Uterus (tissue), 2 donors: ENCODE measurements at regions not wholly inside any gene's neighbourhood (a gene's known extent, or its start where the extent isn't known, plus 50 kb on each side); places are given as distances from the start of the nearest gene placed in this dataset.

Experiments
- POLR2A ChIP-seq, 2 donors: fragments of 450-650 bp; IDR thresholded peaks; one replicate each; pipeline ENCODE4 v1.6.1; 2016; ENCODE audit warnings: antibody characterized with exemption in 2 of 2, mild to moderate bottlenecking in 1 of 2, moderate library complexity in 1 of 2
- TF ChIP-seq, protein P1 (sequence below), 4 experiments: fragments of 200-600 bp in 2 of 4; fragments of 450-650 bp in 2 of 4; sonication (generic) in 2 of 4; IDR thresholded peaks; one replicate each; pipeline ENCODE4 v1.5.1; 2016 to 2019; ENCODE audit warnings: antibody characterized with exemption in 4 of 4, mild to moderate bottlenecking in 2 of 4, moderate library complexity in 1 of 4

DNA sequence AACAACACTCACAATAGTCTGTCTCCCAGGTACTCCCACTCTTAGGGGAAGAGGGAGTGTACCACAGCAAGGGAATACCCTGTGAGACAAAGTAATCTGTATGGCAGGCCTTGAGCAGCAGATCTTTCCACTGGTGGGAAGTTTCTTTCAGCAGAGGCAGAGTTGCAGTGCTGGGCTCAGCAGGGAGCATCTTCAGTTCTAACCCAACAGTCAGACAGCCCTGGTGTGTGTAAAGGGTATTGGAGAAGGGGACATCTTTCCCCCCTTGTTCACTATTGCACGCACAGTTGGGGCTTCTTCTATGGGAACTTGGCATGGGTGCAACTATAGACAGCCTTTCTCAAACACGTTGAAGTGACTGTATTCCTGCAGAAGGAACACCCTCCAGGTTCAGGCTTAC, 159.4 kb upstream of the DPT start:
- TF ChIP-seq, protein P1, sequence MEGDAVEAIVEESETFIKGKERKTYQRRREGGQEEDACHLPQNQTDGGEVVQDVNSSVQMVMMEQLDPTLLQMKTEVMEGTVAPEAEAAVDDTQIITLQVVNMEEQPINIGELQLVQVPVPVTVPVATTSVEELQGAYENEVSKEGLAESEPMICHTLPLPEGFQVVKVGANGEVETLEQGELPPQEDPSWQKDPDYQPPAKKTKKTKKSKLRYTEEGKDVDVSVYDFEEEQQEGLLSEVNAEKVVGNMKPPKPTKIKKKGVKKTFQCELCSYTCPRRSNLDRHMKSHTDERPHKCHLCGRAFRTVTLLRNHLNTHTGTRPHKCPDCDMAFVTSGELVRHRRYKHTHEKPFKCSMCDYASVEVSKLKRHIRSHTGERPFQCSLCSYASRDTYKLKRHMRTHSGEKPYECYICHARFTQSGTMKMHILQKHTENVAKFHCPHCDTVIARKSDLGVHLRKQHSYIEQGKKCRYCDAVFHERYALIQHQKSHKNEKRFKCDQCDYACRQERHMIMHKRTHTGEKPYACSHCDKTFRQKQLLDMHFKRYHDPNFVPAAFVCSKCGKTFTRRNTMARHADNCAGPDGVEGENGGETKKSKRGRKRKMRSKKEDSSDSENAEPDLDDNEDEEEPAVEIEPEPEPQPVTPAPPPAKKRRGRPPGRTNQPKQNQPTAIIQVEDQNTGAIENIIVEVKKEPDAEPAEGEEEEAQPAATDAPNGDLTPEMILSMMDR (IDR thresholded peaks at IDR 0.05) = no peak
- no peak for TF ChIP-seq POLR2A (IDR thresholded peaks at IDR 0.05)
